ENCODE measurements at regions not wholly inside any gene's neighbourhood (a gene's known extent, or its start where the extent isn't known, plus 50 kb on each side); places are given as distances from the start of the nearest gene placed in this dataset.
A peak's percentile ranks its signal among the peaks of the same experiment; 100 is the strongest.

GRCh38 chr17:71975331-71975801 lies 145.5 kb upstream of the SOX9 start:
- no peak overlapping the region for H3K4me3 ChIP-seq (ENCODE audit: extremely low read depth in 1 of 4, insufficient read depth in 2 of 4, low read depth in 3 of 4, low read length in 4 of 4)

More at GRCh38 chr17:71975331-71975801, 145.5 kb upstream of the SOX9 start:
- Histone ChIP-seq H3K14ac (ENCODE audit: insufficient read length) (no peak overlapping the region), H3K27me3 (replicated peaks in 1 of 4; ENCODE audit: control insufficient read depth in 3 of 4, extremely low read depth in 1 of 4, insufficient read depth in 3 of 4, low read length in 3 of 4) (no peaks in the 10 kb centered on the region), H4K91ac (replicated peaks; ENCODE audit: insufficient read length, low read length) (no peak overlapping the region), H2BK12ac (ENCODE audit: low read depth, low read length) (no peak overlapping the region), H2BK15ac (ENCODE audit: low read length) (no peak overlapping the region), H3K56ac (replicated peaks; ENCODE audit: insufficient read length, low read depth, low read length) (no peak overlapping the region), H3K27ac (ENCODE audit: low read depth, low read length) (no peak overlapping the region), H3K23me2 (ENCODE audit: low read depth, low read length) (no peaks in the 10 kb centered on the region), H3K4ac (replicated peaks; ENCODE audit: insufficient read length, low read depth, low read length) (no peak overlapping the region), H3K79me2 (ENCODE audit: control insufficient read depth in 1 of 2, insufficient read depth in 2 of 2, low read length in 2 of 2) (no peaks in the 10 kb centered on the region), H4K8ac (ENCODE audit: extremely low read depth, insufficient read depth, low read length) (peak overlapping the region; percentile 9; the same call in 1 of the 2 replicates), H3K79me1 (ENCODE audit: low read depth, low read length) (no peaks in the 10 kb centered on the region), H3K9ac (replicated peaks in 1 of 4; ENCODE audit: extremely low read depth in 1 of 4, low read depth in 3 of 4, low read length in 3 of 4) (no peak overlapping the region), H3K18ac (ENCODE audit: extremely low read depth, low read length) (no peak overlapping the region), H2BK120ac (replicated peaks; ENCODE audit: low read depth, low read length) (no peak overlapping the region), H3K23ac (ENCODE audit: insufficient read length) (no peak overlapping the region), H4K5ac (ENCODE audit: insufficient read length, low read depth, low read length) (no peak overlapping the region), H3K4me1 (replicated peaks in 1 of 4; ENCODE audit: control insufficient read depth in 3 of 4, insufficient read depth in 4 of 4, low read length in 3 of 4) (no peaks in the 10 kb centered on the region; a peak in 1 of 7 replicates), H3K9me3 (ENCODE audit: insufficient read depth in 2 of 2, low read depth in 1 of 2, low read length in 1 of 2) (no peaks in the 10 kb centered on the region), H2AK5ac (ENCODE audit: low read depth, low read length) (no peak overlapping the region), H2BK5ac (ENCODE audit: low read depth, low read length) (no peak overlapping the region), H2BK20ac (ENCODE audit: low read length) (no peak overlapping the region), H4K20me1 (replicated peaks in 1 of 2; ENCODE audit: control insufficient read depth in 1 of 2, insufficient read depth in 2 of 2, low read length in 2 of 2) (no peaks in the 10 kb centered on the region), H3K4me2 (ENCODE audit: insufficient read depth in 1 of 2, low read depth in 2 of 2, low read length in 2 of 2) (no peak overlapping the region), H3K36me3 (ENCODE audit: control insufficient read depth in 2 of 4, insufficient read depth in 4 of 4, low read length in 3 of 4) (no peaks in the 10 kb centered on the region), H2AFZ (ENCODE audit: low read length) (peak overlapping the region; percentile 91)
- CTCF ChIA-PET (ENCODE audit: partially characterized antibody) = interaction anchor here (1.1 kb wide), 1 partner anchor 144 kb away, joined by 3 read pairs; no protein-coding TSS in a partner anchor
- POLR2A ChIA-PET (ENCODE audit: partially characterized antibody) = interaction anchor here (0.6 kb wide), 1 partner anchor 100 kb away, joined by 3 read pairs; no protein-coding TSS in a partner anchor
- TF ChIP-seq CBX8 (IDR thresholded peaks at IDR 0.05; ENCODE audit: borderline replicate concordance, low read depth, low read length) = no peak
- TF ChIP-seq POLR2A (IDR thresholded peaks at IDR 0.05; ENCODE audit: control extremely low read depth in 1 of 2, low read depth in 2 of 2, low read length in 2 of 2) = no peak
- no peak for TF ChIP-seq JUND (IDR thresholded peaks at IDR 0.05; ENCODE audit: low read length)
- FAIRE-seq = no peak
- DNase-seq (ENCODE audit: low read depth in 1 of 2, low spot score in 2 of 2) = no peak
- WGBS, 2 experiments (ENCODE audit: extremely low coverage in 1 of 2, insufficient coverage in 1 of 2, insufficient read length in 1 of 2, insufficient replicate concordance in 2 of 2, low coverage in 1 of 2, low lambda C conversion rate in 2 of 2, missing lambda C conversion rate in 1 of 2) = 91% methylated on average over 11 of the region's 13 CpGs; no CpG with 5 or more reads in 1 of the 2 experiments
